Adrenal gland (tissue), 5 donors: ENCODE measurements at regions not wholly inside any gene's neighbourhood (a gene's known extent, or its start where the extent isn't known, plus 50 kb on each side); places are given as distances from the start of the nearest gene placed in this dataset.

ENCODE experiments used
- POLR2A ChIP-seq, 2 donors: fragments of 450-650 bp; IDR thresholded peaks; one replicate each; pipeline ENCODE4 v1.6.1; 2017; ENCODE audit warnings: antibody characterized with exemption in 2 of 2, mild to moderate bottlenecking in 2 of 2, moderate library complexity in 1 of 2
- TF ChIP-seq, protein P1 (sequence below), 6 experiments: fragments of 450-650 bp in 4 of 6; fragments of 200-600 bp in 2 of 6; sonication (generic) in 1 of 6; IDR thresholded peaks; 1 replicate in 5 of 6; 2 replicates in 1 of 6; pipeline versions ENCODE4 v1.5.1 to v1.8.0; 2016 to 2021; ENCODE audit warnings: antibody characterized with exemption in 6 of 6, mild to moderate bottlenecking in 2 of 6, moderate library complexity in 1 of 6
- donor health status: DM: no; HTN: no; CAD: no.

DNA sequence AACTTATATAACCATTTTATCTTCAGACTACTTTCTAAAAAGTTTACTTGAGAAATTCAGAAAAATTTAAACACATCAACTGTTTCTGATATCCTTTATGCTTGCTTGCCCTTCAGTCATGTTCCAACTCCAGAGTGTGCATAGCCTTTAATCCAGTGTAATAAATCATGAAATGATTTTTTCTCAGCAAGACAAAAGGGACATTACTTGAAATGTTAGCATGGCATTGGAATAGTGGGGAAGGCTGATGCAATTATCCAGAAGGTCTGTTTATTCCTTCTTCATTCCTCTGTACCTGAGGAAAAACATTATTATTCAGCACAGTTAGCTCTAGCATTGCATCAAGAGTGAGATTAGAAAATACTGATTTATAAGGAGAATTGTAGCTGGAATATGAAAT lies 209.9 kb downstream of the SLC7A11 start:
- TF ChIP-seq, protein P1, sequence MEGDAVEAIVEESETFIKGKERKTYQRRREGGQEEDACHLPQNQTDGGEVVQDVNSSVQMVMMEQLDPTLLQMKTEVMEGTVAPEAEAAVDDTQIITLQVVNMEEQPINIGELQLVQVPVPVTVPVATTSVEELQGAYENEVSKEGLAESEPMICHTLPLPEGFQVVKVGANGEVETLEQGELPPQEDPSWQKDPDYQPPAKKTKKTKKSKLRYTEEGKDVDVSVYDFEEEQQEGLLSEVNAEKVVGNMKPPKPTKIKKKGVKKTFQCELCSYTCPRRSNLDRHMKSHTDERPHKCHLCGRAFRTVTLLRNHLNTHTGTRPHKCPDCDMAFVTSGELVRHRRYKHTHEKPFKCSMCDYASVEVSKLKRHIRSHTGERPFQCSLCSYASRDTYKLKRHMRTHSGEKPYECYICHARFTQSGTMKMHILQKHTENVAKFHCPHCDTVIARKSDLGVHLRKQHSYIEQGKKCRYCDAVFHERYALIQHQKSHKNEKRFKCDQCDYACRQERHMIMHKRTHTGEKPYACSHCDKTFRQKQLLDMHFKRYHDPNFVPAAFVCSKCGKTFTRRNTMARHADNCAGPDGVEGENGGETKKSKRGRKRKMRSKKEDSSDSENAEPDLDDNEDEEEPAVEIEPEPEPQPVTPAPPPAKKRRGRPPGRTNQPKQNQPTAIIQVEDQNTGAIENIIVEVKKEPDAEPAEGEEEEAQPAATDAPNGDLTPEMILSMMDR (IDR thresholded peaks at IDR 0.05) = no peak
- TF ChIP-seq POLR2A (IDR thresholded peaks at IDR 0.05) = no peak
